GM18861 (cell line): ENCODE measurements at regions not wholly inside any gene's neighbourhood (a gene's known extent, or its start where the extent isn't known, plus 50 kb on each side); places are given as distances from the start of the nearest gene placed in this dataset.
"Not testable (repeated sequence)": the region's sequence is repeated elsewhere in the genome, so short reads cannot be mapped to it uniquely, and the experiment has no call there.

ENCODE experiments used
- ATAC-seq: cut with Tn5 transposase; IDR thresholded peaks from one replicate; pipeline ENCODE4 v1.9.1; 2021; ENCODE audit not compliant: unreplicated experiment

DNA sequence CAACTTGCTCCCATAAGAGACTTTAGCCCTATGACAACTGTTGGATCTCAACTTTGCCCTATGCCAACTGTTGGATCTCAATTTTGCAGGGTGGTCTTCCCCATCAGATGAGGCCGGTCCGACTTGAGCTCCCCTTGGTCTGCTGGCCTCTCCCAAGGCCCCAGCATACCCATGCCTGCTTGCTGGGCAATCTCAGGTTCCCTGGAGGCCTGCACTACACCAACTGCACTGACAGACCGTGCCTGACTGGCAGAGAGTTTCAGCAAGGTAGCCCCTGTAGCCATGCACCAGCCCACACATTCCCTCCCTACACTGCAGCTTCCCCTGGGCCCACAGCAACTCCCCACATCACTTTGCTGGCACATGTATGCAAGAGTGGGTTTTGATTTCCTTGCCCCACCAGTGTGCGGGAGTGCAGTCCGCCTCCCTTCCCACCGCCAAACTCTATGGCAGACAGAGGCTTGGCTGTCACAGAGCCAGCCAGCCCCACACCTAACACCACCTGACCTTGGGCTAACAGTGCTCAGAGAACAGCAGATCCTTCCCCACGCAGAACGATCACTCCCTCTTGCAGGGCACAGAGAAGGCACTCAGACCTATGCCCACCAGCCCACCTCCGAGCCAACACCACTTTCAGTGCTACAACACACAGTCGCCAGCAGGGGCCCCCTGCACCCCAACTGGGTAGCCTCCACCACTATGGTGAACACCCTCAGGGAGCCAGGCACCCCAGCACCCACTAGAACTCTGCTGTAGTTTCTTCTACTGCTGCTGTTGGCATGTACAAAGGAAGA lies 279.9 kb upstream of the COX7C start:
- ATAC-seq: no peak

DNA sequence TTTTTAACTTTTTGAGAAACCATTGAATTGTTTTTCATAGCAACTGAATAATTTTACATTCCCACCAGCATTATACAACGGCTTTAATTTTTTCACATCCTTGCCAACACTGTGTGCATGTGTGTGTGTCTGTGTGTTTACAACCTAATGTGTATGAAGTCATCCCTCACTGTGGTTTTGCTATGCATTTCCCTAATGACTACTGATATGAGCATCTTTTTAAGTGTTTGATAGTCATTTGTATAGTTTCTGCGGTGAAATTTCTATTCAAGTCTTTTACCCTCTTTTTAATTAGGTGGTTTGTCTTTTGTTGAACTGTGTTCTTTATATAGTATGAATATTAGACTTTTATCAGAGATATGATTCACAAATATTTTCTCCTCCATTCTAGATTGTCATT lies 263.1 kb upstream of the COX7C start:
- no peak for ATAC-seq

DNA sequence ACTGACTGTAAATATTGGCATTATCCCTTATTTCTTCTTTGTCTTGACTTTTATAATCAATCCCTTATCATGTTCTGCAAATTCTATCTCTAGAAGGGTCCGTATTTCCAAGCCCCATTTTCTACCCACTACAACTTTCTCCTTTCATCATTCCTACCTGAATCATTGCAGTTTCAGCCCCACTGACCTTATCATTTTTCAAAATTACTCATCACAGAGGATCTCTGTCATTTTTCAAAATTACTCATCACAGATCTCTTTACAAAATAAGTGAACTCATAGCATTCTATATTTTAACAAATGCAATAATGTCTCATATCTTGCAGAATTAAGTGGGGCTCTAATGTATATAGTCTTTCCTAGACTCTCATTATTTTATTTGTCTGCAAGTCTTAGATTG lies 256.9 kb upstream of the COX7C start:
- ATAC-seq: no peak

DNA sequence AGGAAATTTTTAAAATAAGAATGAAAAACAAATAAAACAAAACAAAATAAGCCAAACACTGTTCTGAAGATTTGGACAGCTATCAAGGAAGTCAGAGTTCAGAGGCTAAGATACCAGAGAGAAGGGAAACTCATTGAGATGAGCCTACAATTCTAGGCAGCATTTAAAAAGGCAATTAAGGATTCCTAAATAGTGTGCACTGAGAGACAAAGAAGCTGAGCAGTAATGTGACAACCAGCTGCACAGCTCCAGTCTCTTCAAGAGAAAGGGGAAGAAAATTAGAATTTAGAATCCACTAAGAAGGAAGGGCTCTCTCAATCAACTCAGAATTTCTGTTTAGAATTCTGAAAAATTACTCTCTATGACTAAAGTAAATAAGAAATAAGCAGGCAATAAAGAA lies 246.7 kb upstream of the COX7C start:
- no peak for ATAC-seq

DNA sequence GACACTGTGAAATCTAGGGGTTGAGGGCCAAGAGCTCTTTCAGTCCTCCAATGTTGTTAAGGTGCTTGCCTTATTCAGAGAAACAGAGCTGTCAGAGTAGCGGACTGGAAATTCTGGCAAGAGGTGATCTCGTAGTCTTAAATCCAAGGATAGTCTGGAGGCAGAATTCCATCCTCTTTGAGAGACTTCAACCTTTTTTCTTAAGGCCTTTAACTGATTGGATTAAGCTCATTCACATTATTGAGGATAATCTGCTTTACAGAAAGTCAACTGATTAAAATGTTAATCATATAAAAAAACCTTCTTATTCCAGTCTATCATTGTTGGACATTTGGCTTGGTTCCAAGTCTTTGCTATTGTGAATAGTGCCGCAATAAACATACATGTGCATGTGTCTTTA lies 243.1 kb upstream of the COX7C start:
- ATAC-seq: no peak

DNA sequence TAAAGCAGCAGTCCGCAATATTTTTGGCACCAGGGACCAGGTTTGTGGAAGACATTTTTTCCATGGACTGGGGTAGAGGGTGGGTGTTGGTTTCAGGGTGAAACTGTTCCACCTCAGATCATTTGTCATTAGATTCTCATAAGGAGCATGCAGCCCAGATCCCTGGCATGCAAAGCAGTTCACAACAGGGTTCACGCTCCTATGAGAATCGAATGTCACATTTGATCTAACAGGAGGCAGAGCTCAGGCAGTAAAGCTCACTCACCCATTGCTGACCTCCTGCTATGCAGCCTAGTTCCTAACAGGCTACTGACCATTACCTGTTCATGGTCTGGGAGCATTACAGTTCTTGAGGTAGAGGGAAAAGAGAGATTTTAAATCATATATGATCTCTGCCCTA lies 241.5 kb upstream of the COX7C start:
- ATAC-seq: no peak

DNA sequence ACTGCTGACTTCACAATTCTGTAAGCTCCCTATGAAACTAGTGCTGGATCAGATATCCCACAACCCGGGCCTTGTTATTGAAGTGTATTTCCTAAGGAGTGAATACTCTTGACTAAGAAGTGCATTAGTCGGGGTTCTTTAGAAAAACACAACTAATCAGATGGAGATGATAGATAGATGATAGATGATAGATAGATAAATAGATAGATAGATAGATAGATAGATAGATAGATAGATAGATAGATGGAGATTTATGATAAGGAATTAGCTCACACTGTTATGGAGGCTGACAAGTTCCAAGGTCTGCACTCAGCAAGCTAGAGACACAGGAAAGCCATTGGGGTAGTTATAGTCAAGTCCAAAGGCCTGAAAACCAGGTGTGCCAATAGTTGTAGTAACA lies 214.6 kb upstream of the COX7C start:
- no peak for ATAC-seq

DNA sequence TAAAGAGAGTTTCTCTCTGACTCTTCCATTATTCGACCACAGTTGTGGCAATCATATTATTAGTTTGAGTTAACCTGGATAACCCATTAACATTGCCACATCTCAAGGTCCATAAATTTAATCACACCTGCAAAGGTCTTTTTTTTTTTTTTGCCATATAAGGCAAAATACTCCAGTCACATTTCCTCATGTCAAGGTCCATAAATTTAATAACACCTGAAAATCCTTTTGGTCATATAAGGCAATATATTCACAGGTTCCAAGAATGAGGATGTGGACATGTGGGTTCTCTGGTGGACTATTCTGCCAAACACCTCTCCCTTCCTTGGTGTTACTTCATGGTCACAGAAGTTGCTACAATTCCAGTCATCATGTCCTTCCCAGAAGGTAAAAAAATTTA lies 213.5 kb upstream of the COX7C start:
- no peak for ATAC-seq

DNA sequence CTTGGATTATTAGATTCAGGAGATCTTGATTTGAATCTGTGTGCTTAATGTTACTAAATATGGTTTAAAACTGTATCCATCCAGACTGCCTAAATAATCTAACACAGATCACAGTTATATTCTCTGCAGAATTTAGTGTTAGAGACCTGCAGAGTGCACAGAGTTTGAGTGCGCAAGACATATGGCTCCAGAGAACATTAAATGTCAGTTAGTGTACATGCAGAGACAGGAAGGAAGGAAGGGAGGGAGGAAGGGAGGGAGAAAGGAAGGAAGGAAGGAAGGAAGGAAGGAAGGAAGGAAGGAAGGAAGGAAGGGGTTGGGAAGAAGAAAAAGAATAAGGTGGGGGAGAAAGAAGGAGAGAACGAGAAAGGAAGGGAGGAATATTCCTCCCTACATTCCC lies 210.0 kb upstream of the COX7C start:
- no peak for ATAC-seq

DNA sequence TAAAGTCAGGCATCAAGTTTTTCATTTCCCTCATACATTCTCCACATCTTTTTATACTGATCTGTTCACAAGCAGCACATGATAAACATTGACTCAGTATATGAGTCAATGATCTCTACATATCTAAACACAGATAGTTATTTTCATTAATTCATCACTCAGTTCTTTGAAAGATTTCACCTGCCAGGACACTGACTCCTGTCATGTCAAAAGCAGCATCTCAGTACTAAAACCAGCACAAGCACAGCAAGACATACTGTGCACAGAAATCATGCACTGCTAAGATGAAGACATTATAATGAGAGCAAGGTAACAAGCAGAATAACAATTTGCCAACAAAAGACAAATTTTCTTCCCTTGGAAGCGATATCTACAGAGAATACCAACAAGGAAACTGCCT lies 206.1 kb upstream of the COX7C start:
- no peak for ATAC-seq

DNA sequence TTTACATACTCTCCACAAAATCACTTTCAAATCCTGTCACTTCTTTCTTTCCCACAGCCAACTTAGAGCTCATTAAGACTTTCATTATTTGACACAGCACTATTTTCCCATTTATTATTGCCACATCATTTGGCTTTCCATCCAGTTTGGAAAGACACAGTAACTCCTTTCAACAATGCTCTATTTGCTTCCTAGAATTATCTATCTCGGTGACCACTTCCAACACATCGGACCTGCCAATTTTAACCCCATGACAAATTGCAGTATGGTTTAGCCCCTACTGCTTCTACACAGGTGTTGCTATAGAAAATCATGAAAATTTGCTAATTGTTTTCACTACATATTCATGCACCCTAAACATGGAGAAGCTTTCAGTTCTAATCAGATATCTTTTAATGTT lies 190.6 kb upstream of the COX7C start:
- no peak for ATAC-seq

DNA sequence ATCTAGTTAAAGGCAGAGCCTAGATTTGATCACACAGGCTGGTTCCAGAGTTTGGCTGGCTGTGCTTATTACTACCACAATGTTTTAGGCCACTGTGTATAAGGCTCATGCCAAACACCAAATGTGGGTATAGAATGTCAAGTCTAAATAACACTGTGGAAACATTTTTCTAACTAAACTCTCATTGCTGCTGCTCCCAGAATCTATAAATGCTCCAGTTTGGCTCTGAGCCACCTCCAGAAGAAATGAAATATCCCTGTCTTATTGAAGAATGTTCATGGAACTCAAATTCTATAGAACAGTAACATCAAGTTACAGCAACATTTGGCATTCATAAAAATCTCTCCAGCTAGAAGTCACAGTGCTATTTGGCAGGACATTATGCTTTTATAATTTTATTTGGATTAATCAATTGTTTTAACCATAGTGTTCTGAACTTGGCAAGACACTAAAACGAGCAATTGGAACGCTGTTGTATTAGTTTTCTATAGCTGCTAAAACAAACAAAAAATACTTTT lies 178.1 kb upstream of the COX7C start:
- ATAC-seq: no peak

DNA sequence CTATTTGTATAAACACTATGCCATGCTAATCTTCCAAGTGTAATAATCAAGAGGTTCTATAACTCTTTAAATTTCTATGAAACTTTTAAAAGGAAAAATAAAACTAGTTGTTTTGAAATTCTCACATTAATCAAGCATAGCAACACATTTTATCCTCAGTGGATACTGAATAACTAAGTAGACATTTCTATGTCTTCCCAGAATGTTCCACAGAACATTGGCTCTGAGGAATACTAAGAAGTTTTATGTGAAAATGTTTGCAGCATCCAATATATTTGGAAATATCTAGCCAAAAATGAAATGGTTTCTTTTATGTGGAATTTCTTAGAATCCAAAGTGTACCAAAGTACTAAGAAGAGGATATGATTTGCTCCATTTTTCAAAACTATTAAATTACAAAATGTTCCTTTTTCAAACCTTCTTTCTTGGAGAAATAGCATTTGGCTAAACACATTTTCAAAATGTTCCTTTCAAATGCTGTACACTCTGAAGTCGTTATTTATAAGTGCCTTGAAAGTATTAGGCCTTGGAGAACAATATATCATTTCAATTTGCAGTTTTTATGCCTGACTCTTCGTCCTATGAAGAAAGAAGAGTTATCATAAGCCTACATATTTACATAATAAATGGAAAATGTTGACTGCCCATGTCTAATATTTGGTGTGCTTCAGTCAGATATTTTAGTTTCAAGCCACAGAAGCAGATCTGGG lies 175.6 kb upstream of the COX7C start:
- ATAC-seq: no peak

DNA sequence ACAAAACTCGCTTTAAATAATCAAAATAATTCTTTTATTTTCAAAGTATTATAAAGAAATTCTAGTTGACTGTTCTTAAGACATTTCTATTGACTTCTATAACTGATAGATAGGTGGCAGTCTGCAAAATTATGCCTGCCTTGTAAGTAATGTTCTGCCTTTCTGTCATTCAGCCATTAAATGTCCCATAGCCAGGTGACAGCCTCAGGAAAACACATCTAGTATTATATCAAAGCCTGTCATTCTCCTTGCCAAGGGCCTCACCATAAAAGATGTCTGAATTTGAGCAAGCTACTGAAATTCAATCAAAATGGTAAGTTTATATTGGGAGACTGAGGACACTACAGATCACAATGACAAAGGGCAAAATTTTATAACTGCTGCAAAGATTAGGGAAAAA lies 170.4 kb upstream of the COX7C start:
- no peak for ATAC-seq

DNA sequence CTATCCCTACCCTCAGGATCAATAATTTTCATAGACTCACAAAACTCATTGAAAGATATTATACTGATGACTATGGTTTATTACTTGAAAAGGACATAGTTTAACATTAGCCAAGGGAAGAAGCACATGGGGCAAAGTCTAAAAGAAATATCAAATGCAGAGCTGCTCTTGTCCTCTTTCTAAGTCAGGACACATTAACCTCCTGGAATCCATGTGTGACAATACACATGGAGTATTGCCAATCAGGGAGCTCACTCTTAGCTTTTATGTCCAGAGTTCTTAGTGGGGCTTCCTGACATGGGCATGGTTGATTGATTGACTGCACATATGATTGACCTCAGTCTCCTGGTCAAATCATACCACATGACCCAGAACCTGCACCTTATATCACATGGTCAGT lies 165.5 kb upstream of the COX7C start:
- no peak for ATAC-seq

DNA sequence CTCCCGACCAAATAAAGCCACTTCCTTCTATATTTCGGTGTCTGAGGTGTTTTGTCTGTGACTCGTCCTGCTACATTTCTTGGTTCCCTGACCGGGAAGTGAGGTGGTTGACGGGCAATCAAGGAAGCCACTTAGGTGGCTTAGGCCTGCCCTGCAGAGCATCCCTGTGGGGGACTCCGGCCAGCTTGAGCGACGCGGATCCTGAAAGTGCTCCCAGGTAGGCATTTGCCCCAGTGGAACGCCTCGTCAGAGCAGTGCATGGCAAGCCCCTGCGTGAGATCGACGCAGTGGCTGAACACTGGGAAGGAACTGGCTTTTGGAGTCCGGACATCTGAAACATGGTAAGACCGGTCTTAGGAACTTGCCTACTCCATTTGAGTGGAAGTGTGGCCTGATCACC lies 157.2 kb upstream of the COX7C start:
- no peak for ATAC-seq

DNA sequence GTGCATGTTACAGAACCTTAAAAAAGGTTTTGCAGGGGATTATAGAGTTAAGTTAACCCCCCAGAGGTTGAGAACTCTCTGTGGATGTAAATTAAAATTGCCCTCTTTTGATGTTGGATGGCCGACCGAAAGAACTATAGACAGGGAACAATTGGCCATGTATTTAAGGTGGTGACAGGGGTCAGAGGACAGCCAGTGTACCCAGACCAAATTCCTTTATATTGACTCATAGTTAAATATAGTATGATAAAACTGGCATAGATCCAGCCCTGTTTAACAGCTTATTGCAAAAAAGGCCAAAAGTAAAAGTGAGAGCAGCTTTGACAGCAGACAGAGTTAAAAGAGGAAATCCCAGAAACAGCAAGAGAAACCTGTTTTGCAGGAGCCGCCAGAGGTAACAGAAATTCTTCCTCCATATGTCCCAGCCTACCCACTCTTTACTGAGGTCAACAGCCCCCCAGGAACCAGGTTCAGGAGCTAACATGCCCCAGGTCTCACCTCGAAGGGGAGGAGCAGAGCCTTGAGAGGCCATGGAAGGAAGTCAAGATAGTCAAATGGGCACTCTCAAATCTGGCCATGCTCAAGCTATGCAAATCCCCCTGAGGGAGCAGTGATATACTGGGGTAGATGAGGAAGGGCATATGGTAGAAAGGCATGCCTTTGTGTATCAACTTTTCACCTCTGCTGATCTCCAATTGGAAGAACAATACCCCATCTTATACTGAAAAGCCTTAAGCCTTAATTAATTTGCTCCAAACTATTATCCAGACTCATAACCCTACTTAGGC lies 156.4 kb upstream of the COX7C start:
- ATAC-seq: no peak

DNA sequence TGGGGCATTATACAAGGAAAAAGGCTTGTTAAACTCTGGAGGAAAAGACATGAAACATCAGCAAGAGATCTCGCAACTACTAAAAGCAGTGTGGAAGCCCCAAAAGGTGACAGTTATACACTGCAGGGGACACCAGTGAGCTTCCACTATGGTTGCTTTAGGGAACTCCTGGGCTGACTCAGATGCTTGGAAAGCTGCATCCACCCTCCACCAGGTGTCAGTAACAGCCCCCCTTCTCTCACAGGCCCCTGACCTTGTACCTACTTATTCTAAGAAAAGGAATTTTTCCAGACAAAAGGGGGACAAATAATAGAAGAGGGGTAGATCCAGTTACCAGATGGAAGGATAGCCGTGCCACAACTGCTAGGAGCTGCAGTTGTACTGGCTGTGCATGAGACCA lies 154.4 kb upstream of the COX7C start:
- ATAC-seq: no peak

DNA sequence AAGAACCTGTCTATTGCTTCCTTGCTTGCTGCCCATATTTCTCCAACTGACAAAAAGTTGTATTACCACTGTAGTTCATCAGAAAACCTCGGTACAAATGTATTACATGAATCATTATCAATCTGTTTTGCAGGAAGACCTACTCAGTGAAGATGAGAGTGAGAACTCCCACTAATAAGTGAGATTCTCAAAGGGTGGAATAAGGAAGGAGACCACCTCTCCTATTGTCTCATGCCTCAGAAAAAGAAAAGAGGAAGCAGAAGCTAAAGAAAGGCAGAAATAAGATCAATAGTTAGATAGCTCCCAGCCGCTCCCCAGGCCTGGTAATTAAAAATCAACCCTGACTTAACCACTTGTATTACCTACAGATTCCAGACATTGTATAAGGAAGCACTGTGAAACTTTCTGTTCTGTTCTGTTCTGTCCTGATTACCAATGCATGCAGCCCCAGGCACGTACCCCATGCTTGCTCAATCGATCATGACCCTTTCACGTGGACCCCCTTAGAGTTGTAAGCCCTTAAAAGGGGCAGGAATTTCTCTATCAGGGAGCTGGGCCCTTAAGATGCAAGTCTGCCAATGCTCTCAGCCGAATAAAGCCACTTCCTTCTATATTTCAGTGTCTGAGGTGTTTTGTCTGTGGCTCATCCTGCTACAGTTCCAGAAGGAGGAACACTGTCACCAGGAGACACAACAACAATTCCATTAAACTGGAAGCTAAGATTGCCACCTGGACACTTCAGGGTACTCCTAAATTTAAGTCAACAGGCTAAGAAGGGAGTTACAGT lies 152.5 kb upstream of the COX7C start:
- ATAC-seq: no peak

DNA sequence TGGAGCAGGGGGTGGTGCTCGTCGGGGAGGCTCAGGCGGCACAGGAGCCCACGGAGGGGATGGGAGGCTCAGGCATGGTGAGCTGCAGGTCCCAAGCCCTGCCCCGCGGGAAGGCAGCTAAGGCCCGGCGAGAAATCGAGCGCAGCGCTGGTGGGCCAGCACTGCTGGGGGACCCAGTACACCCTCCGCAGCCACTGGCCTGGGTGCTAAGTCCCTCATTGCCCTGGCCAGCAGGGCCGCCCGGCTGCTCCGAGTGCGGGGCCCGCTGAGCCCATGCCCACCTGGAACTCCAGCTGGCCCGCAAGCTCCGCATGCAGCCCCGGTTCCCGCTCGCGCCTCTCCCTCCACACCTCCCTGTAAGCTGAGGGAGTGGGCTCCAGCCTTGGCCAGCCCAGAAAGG lies 151.0 kb upstream of the COX7C start:
- ATAC-seq: not testable (repeated sequence)

DNA sequence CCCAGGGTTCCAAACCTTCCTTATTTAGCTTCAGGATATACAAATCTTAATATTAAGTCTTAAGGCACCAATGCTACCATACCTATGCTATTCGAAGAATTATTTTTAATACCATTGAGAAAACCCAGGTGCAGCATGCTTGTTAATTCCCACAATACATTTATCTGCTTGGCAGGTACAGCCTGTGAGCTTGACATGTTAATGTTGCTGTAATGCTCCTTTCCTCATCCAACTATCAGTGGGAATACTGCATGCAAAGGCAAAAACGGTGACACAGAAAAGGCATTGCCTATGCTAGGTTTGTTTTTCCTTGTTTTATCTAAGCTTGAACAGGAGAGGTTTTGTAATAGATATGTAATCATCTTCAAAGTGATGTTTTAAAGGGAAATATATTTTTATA lies 135.7 kb upstream of the COX7C start:
- no peak for ATAC-seq
